Activated T-helper 2 cell treated with anti-CD3 and anti-CD28 coated beads, Interferon-gamma antibody, Interleukin-2, Interleukin-4, amounts not matched to agents 10 μg/mL and 5 μg/mL and 100 μg/mL, durations not matched to agents 14 hours and 24 hours and 36 hours (primary cell): ENCODE measurements at regions not wholly inside any gene's neighbourhood (a gene's known extent, or its start where the extent isn't known, plus 50 kb on each side); places are given as distances from the start of the nearest gene placed in this dataset.

Experiments
- DNase-seq: peaks from one replicate; pipeline ENCODE4 v3.0.0; 2021; ENCODE audit warnings: low spot score
- H3K27ac Mint-ChIP-seq: one replicate; pipeline ENCODE4 v1.8.0; 2021; ENCODE audit warnings: mixed read lengths
- H3K27me3 Mint-ChIP-seq: one replicate; pipeline ENCODE4 v1.8.0; 2021; ENCODE audit warnings: low read depth, mixed read lengths
- H3K36me3 Mint-ChIP-seq: one replicate; pipeline ENCODE4 v1.8.0; 2021; ENCODE audit warnings: low read depth, mixed read lengths
- H3K4me1 Mint-ChIP-seq: one replicate; pipeline ENCODE4 v1.8.0; 2021; ENCODE audit warnings: low read depth, mixed read lengths
- H3K4me3 Mint-ChIP-seq: one replicate; pipeline ENCODE4 v1.8.0; 2021; ENCODE audit warnings: low read depth, mild to moderate bottlenecking, moderate library complexity, mixed read lengths
- H3K9me3 Mint-ChIP-seq: one replicate; pipeline ENCODE4 v1.8.0; 2021; ENCODE audit warnings: mixed read lengths
- intact Hi-C: fragments of 100-400 bp; cut with micrococcal nuclease; formaldehyde crosslinking; loops from one replicate; pipeline ENCODE4 v1.15.1; 2023

DNA sequence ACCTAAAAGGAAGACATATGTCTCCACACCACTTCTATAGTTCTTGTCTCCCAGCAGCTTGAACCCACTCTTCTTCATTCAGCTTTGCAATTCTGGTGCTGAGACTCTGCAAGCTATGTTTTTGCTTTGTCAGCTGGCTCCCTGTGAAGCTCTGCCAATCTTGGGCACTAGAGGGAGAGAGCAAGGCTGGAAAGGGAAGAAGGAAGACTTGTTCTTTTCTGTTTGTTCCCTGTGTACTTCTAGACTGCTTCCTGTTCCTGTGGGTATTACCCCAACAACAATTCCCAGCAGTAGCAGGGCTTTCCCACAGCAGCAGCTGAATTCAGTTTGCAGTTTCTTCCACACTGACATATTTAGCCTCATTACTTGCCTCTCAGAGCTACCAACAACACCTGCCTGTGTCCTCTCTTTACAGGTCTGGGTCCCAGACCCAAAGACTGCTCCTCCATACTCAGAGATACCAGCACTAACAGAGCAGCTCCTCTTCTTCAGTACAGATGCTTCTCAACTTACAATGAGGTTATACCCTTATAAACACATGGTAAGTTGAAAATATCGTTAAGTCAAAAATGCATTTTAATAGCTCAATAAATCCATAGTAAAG lies 275.2 kb upstream of the NEGR1 start:
- no peak overlapping the region for H3K27ac Mint-ChIP-seq
- no peaks in the 10 kb centered on the region for H3K36me3 Mint-ChIP-seq
- intact Hi-C loops = no loop called here
- H3K27me3 Mint-ChIP-seq = no peaks in the 10 kb centered on the region
- no peaks in the 10 kb centered on the region for H3K9me3 Mint-ChIP-seq
- no peak for DNase-seq
- H3K4me3 Mint-ChIP-seq = no peak overlapping the region
- no peaks in the 10 kb centered on the region for H3K4me1 Mint-ChIP-seq

DNA sequence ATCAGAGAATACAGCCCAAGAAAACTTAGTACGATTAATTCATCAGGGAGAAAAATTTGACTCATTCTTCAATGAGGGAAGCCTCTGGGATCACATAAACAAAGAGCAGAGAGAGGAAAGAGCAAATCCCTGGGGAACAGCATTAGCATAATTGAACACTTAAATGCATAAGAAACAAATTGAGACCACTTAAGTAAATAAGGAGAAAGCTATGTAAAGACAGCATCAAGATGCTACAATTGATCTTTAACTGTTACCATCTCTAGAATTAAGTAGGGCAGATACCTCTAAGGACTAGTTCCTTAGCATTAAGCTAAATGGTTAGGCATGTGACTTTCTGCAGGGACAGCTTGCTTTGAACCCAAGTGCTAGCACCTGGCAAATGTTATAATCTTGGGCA lies 265.1 kb upstream of the NEGR1 start:
- Mint-ChIP-seq H3K36me3 (no peaks in the 10 kb centered on the region), H3K27ac (no peak overlapping the region), H3K9me3 (no peaks in the 10 kb centered on the region), H3K27me3 (no peaks in the 10 kb centered on the region), H3K4me1 (no peaks in the 10 kb centered on the region), H3K4me3 (no peak overlapping the region)
- DNase-seq = no peak
- intact Hi-C loops = no loop called here

DNA sequence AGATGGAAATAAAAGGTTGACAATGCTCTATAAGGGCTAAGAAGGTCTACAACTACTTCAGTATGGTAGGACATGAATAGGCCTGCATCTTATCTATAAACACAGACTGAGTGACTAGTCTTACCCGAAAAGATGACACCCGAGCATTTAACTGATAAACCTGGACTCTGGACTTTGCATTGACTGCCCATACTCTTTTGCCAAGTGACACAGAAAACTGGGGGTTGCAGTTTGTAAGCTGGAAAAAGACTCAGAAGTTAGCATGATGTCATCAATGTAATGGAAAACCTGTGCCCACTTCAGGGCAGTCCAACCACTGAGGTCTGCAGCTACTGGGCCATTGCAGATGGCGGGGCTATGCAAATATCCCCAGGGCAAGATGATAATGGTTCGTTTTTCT lies 258.3 kb upstream of the NEGR1 start:
- intact Hi-C loops = no loop called here
- Mint-ChIP-seq H3K9me3 (no peaks in the 10 kb centered on the region), H3K27ac (no peak overlapping the region), H3K27me3 (no peaks in the 10 kb centered on the region), H3K4me3 (no peak overlapping the region), H3K4me1 (no peaks in the 10 kb centered on the region), H3K36me3 (no peaks in the 10 kb centered on the region)
- no peak for DNase-seq

DNA sequence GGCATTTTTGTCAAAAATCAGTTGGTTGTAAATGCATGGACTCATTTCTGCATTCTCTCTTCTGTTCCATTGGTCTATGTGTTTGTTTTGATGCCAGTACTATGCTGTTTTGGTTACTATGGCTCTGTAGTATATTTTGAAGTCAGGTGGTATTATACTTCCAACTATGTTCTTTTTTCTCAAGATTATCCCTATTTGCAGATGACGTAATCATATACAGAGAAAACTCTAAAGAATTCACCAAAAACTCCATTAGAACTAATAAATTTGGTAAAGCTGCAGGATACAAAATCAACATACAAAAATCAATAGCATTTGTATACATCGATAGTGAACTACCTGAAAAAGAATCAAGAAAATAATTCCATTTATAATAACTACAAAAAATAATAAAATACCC lies 253.1 kb upstream of the NEGR1 start:
- no peak for DNase-seq
- intact Hi-C loops = no loop called here
- Mint-ChIP-seq H3K4me1 (no peaks in the 10 kb centered on the region), H3K4me3 (no peak overlapping the region), H3K27ac (no peak overlapping the region), H3K9me3 (no peaks in the 10 kb centered on the region), H3K27me3 (no peaks in the 10 kb centered on the region), H3K36me3 (no peaks in the 10 kb centered on the region)

DNA sequence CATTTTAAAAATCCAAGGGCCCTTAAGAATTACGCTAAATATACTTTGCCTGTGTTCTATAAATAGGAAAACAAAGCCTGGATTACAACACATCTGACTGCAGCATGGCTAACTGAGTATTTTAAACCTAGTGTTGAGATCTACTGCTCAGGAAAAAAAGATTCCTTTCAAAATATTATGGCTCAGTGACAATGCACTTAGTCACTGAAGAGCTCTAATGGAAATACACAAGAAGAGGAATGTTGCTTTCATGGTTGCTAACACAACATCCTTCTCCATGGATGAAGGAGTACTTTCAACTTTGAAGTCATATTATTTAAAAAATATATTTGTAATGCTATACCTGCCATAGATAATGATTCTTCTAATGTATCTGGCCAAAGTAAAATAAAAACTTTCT lies 248.3 kb upstream of the NEGR1 start:
- no peaks in the 10 kb centered on the region for H3K4me1 Mint-ChIP-seq
- no peaks in the 10 kb centered on the region for H3K27me3 Mint-ChIP-seq
- H3K4me3 Mint-ChIP-seq = no peak overlapping the region
- H3K36me3 Mint-ChIP-seq = no peaks in the 10 kb centered on the region
- no peak for DNase-seq
- H3K9me3 Mint-ChIP-seq = no peaks in the 10 kb centered on the region
- intact Hi-C loops = no loop called here
- H3K27ac Mint-ChIP-seq = no peak overlapping the region

DNA sequence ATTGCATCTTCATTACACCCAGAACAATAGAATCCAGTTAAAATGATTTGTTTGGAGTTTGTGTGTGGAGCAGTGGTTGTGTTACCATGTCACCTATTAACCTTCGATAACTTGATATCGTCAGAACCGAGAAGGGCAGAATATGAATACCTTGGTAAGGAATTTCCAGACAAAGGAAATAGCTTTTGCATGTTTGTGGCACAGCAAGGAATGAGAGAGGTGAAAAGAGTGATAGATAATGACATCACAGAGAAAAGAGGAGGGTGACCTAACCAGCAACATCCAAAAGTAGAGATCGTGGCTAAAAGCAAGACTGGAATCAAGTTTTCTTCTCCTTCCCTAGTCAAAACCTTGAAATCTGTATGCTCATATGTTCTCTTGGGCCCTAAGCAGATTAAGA lies 244.6 kb upstream of the NEGR1 start:
- Mint-ChIP-seq H3K27me3 (no peaks in the 10 kb centered on the region), H3K36me3 (no peaks in the 10 kb centered on the region), H3K4me3 (no peak overlapping the region), H3K27ac (no peak overlapping the region), H3K9me3 (no peaks in the 10 kb centered on the region), H3K4me1 (no peaks in the 10 kb centered on the region)
- intact Hi-C loops = no loop called here
- no peak for DNase-seq

DNA sequence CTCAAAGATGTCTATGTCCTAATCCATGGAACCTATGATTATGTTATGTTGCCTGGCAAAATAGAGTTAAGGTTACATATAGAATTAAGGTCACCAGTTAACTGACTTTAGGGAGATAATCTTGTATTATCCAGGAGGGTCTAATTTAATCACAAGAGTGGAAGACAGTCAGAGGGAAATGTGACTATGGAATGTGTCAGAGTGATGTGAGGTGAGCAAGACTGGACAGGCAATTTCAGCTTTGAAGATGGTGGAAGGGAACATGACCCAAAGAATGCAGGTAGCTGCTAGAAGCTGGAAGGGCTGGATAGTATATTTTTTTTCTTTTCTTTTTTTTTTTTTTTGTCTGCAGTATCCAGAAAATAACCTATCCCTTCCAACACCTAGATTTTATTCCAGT lies 241.7 kb upstream of the NEGR1 start:
- DNase-seq = no peak
- H3K4me3 Mint-ChIP-seq = no peak overlapping the region
- no peaks in the 10 kb centered on the region for H3K27me3 Mint-ChIP-seq
- intact Hi-C loops = no loop called here
- no peak overlapping the region for H3K27ac Mint-ChIP-seq
- no peaks in the 10 kb centered on the region for H3K9me3 Mint-ChIP-seq
- H3K4me1 Mint-ChIP-seq = no peaks in the 10 kb centered on the region
- H3K36me3 Mint-ChIP-seq = no peaks in the 10 kb centered on the region

DNA sequence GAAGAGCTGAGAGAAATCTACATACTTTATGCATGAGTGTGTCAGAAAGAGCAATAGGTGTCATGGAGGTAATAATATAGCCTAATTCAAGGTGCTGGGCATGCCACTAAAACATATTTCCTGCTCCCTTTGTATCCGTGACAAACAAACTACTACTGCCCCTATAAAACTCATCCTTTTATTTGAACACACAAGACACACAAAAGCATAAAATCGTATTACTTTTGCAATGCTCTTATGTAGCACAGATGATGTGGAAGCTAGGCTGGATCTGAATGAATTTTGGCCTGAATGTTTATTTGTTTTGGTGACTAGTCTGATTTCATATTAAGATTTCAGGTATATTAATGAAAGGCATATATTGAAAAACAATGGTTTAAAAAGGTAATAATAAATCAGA lies 239.3 kb upstream of the NEGR1 start:
- intact Hi-C loops = no loop called here
- H3K27me3 Mint-ChIP-seq = no peaks in the 10 kb centered on the region

DNA sequence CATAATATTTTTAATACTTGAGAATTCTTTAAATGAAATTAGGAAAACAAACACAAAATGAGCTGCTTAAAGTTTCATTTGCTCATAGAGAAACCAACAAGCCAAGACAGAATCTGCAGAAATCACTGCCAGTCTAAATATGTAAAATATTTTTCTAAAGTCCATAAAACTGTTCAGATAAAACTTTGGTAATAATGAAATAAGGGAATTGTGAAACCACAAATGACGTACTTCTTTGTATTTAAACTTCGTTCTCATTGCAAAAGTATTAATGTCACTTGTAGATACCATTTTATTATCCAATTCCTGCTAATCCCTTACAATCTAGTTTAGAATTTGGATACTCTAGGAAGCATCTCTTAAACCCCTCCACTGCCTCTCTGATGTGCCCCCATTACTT lies 234.5 kb upstream of the NEGR1 start:
- H3K27ac Mint-ChIP-seq = no peak overlapping the region
- H3K9me3 Mint-ChIP-seq = no peaks in the 10 kb centered on the region
- no peaks in the 10 kb centered on the region for H3K27me3 Mint-ChIP-seq
- intact Hi-C loops = no loop called here
- H3K4me3 Mint-ChIP-seq = no peak overlapping the region
- H3K4me1 Mint-ChIP-seq = no peaks in the 10 kb centered on the region
- no peak for DNase-seq
- no peaks in the 10 kb centered on the region for H3K36me3 Mint-ChIP-seq

More for the DNA sequence above, 239.3 kb upstream of the NEGR1 start:
- no peaks in the 10 kb centered on the region for H3K9me3 Mint-ChIP-seq
- H3K27ac Mint-ChIP-seq = no peak overlapping the region
- no peaks in the 10 kb centered on the region for H3K36me3 Mint-ChIP-seq
- no peak overlapping the region for H3K4me3 Mint-ChIP-seq
- no peak for DNase-seq
- no peaks in the 10 kb centered on the region for H3K4me1 Mint-ChIP-seq

DNA sequence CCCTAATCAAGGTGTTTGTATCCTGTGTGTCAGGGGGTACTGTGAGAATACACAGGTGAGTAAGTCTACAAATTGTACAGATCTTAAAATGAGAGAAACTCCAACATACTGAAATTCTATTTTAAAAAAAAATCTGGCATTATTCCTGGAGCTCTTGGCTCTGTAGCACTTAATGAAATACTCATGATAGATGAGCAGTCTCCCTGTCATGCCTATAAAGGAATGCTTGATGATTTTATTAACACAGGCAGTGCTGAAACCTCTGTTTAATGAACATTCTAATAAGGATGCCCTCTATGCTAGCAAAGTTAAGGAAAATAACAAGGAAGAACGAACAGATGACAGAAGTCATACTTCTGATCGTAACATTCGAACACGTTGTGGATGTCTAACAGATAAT lies 233.9 kb upstream of the NEGR1 start:
- H3K4me3 Mint-ChIP-seq = no peak overlapping the region
- H3K27me3 Mint-ChIP-seq = no peaks in the 10 kb centered on the region
- no peak overlapping the region for H3K27ac Mint-ChIP-seq
- H3K9me3 Mint-ChIP-seq = no peaks in the 10 kb centered on the region
- DNase-seq = no peak
- H3K4me1 Mint-ChIP-seq = no peaks in the 10 kb centered on the region
- H3K36me3 Mint-ChIP-seq = no peaks in the 10 kb centered on the region
- intact Hi-C loops = no loop called here

DNA sequence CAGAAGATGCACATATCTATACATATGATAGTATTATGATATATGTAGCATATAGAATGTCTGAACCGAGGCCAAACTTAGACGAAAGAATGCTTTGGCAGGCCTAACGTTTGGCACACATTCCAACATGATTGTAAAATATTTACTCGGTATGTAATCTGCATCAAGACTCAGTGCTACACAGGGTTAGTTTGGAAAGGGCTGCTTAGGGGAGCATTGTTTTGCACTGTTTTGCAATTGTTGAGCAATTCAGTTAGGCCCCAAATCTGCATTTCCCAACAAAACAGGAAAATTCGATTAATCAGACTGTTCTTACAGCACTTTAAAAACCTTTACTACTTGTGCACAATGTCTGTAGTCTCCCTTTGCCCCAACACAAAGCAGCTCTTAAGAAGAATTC lies 216.0 kb upstream of the NEGR1 start:
- Mint-ChIP-seq H3K27me3 (no peaks in the 10 kb centered on the region), H3K4me1 (no peaks in the 10 kb centered on the region), H3K27ac (no peak overlapping the region), H3K36me3 (no peaks in the 10 kb centered on the region), H3K4me3 (no peak overlapping the region), H3K9me3 (no peaks in the 10 kb centered on the region)
- DNase-seq = no peak
- intact Hi-C loops = no loop called here

DNA sequence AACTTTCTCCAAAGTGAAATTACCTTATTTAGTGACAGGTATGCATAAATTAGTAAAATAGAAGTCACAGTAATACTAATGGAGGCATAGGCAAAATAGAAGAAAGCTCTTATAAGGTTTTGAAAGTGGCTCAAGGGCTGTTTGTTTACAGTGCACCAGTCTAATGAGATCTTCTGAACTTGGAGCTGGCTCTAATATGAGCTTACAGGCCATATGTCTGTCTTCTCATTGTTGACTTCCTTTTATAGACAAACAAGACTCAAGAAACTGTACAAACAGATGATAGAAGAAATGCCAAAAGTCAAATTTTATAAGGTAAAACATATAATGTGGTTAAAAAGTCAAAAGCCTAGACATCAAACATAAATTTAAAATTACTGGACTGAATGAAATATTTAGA lies 207.5 kb upstream of the NEGR1 start:
- no peaks in the 10 kb centered on the region for H3K4me1 Mint-ChIP-seq
- DNase-seq = no peak
- H3K9me3 Mint-ChIP-seq = no peaks in the 10 kb centered on the region
- no peak overlapping the region for H3K4me3 Mint-ChIP-seq
- intact Hi-C loops = no loop called here
- no peaks in the 10 kb centered on the region for H3K36me3 Mint-ChIP-seq
- H3K27ac Mint-ChIP-seq = no peak overlapping the region
- no peaks in the 10 kb centered on the region for H3K27me3 Mint-ChIP-seq

DNA sequence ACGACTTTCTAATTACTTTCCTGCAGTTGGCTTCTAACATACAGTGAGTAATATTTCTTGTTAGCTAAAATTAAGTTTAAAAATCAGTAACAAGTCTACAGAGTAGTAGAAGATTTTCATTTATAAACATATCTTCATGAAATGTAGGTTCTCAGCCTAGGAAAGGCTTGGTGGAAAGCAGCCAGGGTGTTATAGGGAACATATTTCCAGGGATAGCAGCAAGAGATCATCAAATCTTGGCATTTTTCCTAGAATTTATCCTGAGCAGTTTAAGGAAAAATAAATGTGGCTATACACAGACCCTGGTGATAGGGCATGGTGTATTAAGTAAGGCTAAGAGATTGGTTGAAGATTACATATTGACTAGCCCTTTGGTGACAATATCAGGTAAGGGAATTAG lies 203.5 kb upstream of the NEGR1 start:
- Mint-ChIP-seq H3K4me3 (no peak overlapping the region), H3K27ac (no peak overlapping the region), H3K27me3 (no peaks in the 10 kb centered on the region), H3K36me3 (no peaks in the 10 kb centered on the region), H3K4me1 (peaks cover 4% of the 10 kb centered on the region), H3K9me3 (peaks cover 2% of the 10 kb centered on the region)
- intact Hi-C loops = no loop called here
- no peak for DNase-seq

DNA sequence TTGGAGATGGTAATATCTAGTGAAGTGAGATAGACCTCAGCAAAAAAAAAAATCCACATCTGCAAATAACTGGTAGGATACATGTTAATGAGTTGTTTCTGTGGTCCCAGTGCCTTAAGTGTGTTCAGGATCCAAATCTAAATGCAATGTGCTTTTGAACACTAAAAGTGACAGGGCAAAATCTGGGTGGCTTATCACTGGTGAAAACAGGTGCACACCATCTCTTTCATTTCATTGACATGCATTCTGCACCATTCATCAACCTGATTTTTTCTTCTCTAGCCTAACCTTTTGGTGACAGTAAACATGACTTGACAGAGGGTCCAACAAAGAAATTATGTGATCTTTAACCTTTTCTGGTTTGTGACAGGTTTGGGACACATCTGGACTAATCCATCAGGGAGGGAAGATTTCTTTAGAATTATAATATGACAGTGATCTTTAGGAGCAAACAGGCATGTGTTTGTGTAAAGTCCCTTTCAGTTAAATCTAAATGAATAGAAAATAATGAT lies 201.6 kb upstream of the NEGR1 start:
- Mint-ChIP-seq H3K4me3 (no peak overlapping the region), H3K9me3 (peaks cover 9% of the 10 kb centered on the region), H3K27me3 (no peaks in the 10 kb centered on the region), H3K36me3 (no peaks in the 10 kb centered on the region), H3K4me1 (peaks cover 4% of the 10 kb centered on the region), H3K27ac (no peak overlapping the region)
- DNase-seq = no peak
- intact Hi-C loops = no loop called here
